ENCODE measurements at regions not wholly inside any gene's neighbourhood (a gene's known extent, or its start where the extent isn't known, plus 50 kb on each side); places are given as distances from the start of the nearest gene placed in this dataset.

GRCh38 chrX:16429406-16429805 lies 220.6 kb upstream of the S100G start:
- TF ChIP-seq POLR2A (IDR thresholded peaks at IDR 0.05; ENCODE audit: low read depth, low read length): no peak
- TF ChIP-seq TAF1 (IDR thresholded peaks at IDR 0.05; ENCODE audit: borderline replicate concordance, low read depth, low read length): no peak
- no peak for TF ChIP-seq POLR2AphosphoS5 (IDR thresholded peaks at IDR 0.05; ENCODE audit: low read depth, low read length)
